GM18502 (cell line): ENCODE measurements at regions not wholly inside any gene's neighbourhood (a gene's known extent, or its start where the extent isn't known, plus 50 kb on each side); places are given as distances from the start of the nearest gene placed in this dataset.

Experiments
- ATAC-seq: cut with Tn5 transposase; IDR thresholded peaks from one replicate; pipeline ENCODE4 v1.9.1; 2021; ENCODE audit warnings: mild to moderate bottlenecking; ENCODE audit not compliant: unreplicated experiment, poor library complexity

- ATAC-seq = no peak
These were observed 718.8 kb upstream of the TMEM132C start for GRCh38 chr12:127548123-127548553.

- no peak for ATAC-seq
These were observed 716.7 kb upstream of the TMEM132C start for GRCh38 chr12:127550271-127550670.

GRCh38 chr12:127552838-127553237 lies 714.1 kb upstream of the TMEM132C start:
- no peak for ATAC-seq

GRCh38 chr12:127555071-127555470 lies 711.9 kb upstream of the TMEM132C start:
- no peak for ATAC-seq

- ATAC-seq = no peak
These were observed 710.6 kb upstream of the TMEM132C start for GRCh38 chr12:127556231-127556886.

- no peak for ATAC-seq
These were observed 708.6 kb upstream of the TMEM132C start for GRCh38 chr12:127558361-127558760.

- ATAC-seq = no peak
These were observed 707.5 kb upstream of the TMEM132C start for GRCh38 chr12:127559349-127560040.

- no peak for ATAC-seq
These were observed 706.9 kb upstream of the TMEM132C start for GRCh38 chr12:127560041-127560478.

GRCh38 chr12:127562816-127563215 lies 704.2 kb upstream of the TMEM132C start:
- ATAC-seq = no peak

GRCh38 chr12:127565241-127565640 lies 701.7 kb upstream of the TMEM132C start:
- ATAC-seq = no peak

- ATAC-seq = no peak
These were observed 699.4 kb upstream of the TMEM132C start for GRCh38 chr12:127567531-127567930.

GRCh38 chr12:127570387-127570786 lies 696.6 kb upstream of the TMEM132C start:
- no peak for ATAC-seq

- ATAC-seq = no peak
These were observed 696.1 kb upstream of the TMEM132C start for GRCh38 chr12:127570793-127571360.

- ATAC-seq = no peak
These were observed 695.4 kb upstream of the TMEM132C start for GRCh38 chr12:127571578-127571977.

GRCh38 chr12:127579446-127579845 lies 687.5 kb upstream of the TMEM132C start:
- ATAC-seq = no peak

GRCh38 chr12:127582074-127582473 lies 684.9 kb upstream of the TMEM132C start:
- no peak for ATAC-seq

GRCh38 chr12:127583041-127583440 lies 683.9 kb upstream of the TMEM132C start:
- no peak for ATAC-seq

- ATAC-seq = no peak
These were observed 678.7 kb upstream of the TMEM132C start for GRCh38 chr12:127588249-127588648.

- no peak for ATAC-seq
These were observed 677.4 kb upstream of the TMEM132C start for GRCh38 chr12:127589541-127589940.

- ATAC-seq = no peak
These were observed 676.1 kb upstream of the TMEM132C start for GRCh38 chr12:127590868-127591267.

- no peak for ATAC-seq
These were observed 674.7 kb upstream of the TMEM132C start for GRCh38 chr12:127592245-127592644.
